ENCODE measurements at regions not wholly inside any gene's neighbourhood (a gene's known extent, or its start where the extent isn't known, plus 50 kb on each side); places are given as distances from the start of the nearest gene placed in this dataset.
"Not testable (repeated sequence)": the region's sequence is repeated elsewhere in the genome, so short reads cannot be mapped to it uniquely, and the experiment has no call there.

DNA sequence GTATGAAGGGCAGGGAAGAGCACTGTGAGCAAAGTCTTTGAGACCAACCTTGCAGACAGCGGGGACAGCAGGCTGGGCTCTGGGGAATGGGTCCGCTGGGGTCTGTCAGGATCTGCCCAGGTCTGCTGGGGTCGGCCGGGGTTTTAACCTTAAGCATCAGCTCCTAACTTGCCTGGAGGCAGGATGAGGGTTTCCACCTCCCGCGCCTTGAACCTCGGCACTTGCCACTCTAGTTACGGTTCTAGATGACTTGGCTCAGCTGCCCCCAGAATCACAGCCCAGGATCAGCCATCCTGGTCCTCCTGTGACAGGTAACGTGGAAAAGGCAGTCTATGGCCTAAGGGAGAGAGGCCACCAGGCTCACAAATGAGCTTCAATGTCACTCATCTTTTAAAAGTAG, 50.4 kb upstream of the CACUL1 start:
- no peak for DNase-seq (ENCODE audit: low read depth)

DNA sequence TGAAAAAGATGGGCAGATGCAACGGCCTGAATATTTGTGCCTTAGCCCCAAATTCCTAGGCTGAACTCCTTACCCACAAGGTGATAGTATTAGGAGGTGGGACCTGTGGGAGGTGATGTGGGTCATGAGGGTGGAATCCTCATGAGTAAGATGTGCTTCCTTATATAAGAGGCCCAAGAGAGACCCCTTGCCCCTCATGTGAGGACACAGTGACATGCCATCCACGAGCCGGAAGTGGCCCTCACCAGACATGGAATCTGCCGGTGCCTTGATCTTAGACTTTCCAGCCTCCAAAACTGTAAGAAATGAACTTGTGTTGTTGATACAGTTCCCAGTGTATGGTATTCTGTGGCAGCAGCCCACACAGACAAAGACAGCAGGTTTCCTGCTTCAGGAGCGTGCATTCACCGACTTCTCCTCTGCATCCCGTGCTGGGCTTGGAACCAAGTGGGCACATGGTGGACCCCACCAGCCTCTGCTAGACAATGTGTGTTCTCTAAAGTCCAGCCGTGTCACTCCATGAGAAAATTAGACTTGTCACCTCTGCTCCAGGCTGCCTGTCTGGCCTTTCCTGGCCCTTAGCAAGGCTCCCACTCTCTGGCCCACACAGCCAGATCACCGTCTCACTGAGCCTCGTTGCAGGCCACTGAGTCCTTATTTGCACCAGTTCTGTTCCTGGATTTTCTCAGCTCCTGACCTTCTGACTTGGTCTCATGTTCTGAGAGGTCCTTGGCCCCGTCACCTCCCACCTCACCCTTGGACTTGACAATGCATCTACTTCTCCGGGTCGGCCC, 52.9 kb upstream of the CACUL1 start:
- no peak for DNase-seq (ENCODE audit: low read depth)

DNA sequence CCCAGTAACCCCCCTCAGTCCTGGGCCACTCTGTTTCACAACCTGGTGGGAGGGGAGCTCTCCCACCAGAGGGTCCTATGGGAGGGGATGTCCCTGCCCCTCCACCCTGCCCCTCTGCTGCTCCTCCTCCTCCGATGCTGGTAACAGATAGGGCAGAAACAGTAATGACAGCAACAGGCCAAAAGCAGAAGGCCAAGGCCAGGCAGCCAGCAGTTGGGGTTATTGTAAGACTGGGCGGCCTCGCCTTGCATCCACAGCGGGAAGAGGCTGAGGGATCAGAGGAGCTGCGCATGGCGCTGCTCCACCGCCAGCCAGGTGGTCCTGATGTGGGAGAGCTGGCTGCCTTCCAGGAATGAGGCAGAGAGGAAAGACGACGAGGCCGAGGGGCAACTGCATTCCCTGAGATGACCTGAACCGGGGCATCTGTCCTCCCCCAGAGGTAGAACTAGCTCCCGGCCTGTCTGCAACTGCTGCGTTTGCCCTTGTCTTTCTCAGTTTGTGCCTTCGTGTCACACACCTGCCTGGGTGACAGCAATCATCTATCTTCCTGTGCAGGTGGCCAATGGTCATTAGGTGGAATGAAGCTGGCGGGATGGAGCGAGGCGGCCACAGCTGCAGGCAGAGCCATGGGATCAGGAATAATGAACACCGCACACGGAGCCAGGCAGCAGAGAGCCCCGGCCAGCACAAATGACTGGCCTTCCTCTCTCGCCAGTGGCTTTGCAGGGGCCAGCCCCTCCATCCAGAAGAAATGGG, 54.0 kb upstream of the CACUL1 start:
- DNase-seq (ENCODE audit: low read depth), result no peak

DNA sequence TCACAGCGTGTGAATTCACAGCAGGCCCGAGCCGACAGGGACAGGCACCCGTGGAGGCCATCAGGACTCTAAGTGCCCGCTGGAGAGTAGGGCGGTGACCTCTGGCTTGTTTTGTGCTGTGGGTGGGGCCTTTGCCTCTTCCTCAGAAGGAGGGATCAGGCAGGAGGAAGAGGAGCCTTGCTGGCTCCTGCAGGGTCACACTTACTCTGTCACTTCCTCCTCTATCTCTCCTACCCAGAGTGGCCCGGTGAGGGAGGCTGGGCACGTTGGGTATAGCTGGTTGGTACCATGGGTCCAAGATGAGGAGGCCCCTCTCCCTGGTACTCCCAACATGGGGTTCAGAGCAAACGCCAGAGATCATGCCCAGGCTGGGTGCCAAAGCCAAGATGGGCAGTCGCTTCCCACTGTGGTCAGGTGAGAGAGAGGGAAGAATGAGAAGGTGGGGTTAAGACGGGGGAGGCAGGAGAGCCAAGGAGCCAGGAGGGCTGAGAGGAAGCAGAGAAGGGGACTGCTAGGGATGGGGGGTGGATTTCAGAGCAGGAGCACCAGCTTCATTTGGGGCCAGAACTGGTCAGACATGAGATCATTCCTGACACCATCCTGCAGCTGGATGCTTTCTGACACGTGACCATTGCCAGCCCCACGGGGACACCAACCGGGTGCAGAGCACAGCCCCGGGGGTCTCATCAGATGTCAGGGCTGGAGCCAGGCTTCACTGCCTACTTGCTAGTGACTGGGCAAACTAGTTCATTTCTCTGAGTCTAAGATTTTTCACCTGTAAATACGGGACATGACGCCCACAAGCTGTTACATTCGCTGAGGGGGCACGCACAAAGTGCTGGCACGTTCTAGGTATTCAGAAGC, 54.8 kb upstream of the CACUL1 start:
- no peak for DNase-seq (ENCODE audit: low read depth)

DNA sequence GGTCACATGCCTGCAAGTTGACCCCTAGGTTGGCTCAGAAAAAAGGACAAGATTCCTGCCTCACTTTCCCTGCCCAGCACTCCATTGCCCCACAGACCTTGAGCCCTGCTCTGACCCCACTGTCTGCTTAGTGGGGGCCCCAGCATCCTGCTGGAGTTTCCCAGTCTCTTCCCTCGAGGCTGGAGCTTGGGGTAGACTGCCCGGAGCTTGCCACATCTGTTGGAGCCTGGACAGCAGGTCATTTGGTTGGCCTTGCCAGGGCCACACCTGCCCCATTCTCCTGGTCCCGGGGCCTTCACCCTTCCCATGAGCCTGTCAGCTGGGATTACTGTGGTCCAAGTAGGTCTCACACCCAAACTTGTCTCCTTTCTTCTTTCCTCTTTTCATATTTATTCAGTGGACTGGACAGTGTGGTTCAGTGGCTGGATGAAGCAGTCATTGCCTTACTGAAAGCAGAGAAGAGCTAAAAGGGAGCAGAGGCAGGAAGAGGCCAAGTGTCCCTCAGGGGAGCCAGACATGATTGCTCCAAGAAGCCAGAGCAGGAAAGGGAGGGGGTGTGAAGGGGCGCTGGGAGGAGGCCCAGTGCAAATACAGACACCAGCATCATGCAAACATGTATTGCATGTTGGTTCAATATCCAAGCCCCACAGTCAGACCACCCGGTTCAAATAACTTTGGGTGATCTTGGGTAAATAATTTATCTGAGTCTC, 56.2 kb upstream of the CACUL1 start:
- no peak for DNase-seq (ENCODE audit: low read depth)

DNA sequence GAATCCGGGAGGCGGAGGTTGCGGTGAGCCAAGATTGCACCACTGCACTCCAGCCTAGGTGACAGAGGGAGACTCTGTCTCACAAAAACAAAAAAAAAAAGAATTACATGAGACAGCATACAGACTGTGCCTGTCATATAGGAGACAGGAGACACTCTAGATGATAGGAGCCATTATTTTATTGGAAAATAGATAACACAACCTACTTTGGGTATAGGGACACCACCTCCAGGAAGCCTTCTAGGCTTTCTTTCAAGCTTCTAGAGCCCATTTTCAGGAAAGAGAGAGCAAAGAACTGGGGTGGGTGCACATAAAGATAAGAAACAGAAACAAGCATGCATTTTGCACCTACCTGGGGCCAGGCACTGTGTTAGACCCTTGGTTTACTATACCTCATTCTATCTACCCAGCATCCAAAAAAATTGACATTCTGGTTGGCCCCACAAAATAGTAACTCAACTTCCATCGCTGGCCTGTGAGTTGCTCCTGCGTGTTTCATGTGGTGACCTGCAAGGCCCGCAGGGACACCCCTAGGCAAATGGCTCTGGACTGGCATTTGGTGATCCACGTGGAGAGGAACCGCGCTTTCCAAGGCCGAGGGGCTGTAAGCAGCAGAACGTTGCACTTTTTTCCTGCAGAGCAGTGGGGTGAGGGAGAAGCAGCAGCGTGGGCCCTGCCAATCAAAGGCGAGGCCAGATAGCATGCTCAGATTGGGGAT, 57.1 kb upstream of the CACUL1 start:
- no peak for DNase-seq (ENCODE audit: low read depth)

DNA sequence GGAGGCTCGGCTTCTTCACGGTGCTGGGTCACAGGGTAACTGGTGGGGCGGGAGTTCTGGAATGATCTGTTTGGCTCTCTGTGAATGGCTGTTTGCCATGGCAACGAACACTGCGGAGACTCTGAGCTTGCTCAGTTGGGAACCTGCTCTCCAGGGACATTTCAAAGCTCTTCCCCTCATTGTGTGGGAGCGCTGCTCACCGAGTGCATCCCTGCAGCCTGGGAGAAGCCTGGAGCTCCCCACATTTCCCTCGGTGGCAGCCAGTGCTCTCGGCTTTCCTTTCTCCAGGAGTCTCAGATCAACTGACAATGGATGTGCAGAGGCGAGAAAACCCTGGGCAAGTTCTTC, 57.6 kb upstream of the CACUL1 start:
- no peak for DNase-seq (ENCODE audit: low read depth)

DNA sequence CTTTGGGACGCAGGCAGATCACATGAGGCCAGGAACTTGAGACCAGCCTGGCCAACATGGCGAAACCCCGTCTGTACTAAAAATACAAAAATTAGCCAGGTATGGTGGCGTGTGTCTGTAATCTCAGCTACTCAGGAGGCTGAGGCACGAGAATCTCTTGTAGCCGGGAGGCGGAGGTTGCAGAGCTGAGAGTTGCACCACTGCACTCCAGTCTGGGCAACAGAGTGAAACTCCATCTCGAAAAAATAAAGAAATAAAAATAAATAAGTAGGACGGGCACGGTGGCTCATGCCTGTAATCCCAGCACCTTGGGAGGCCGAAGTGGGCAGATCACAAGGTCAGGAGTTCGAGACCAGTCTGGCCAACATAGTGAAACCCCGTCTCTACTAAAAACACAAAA, 58.2 kb upstream of the CACUL1 start:
- not testable (repeated sequence) for DNase-seq (ENCODE audit: low read depth)

DNA sequence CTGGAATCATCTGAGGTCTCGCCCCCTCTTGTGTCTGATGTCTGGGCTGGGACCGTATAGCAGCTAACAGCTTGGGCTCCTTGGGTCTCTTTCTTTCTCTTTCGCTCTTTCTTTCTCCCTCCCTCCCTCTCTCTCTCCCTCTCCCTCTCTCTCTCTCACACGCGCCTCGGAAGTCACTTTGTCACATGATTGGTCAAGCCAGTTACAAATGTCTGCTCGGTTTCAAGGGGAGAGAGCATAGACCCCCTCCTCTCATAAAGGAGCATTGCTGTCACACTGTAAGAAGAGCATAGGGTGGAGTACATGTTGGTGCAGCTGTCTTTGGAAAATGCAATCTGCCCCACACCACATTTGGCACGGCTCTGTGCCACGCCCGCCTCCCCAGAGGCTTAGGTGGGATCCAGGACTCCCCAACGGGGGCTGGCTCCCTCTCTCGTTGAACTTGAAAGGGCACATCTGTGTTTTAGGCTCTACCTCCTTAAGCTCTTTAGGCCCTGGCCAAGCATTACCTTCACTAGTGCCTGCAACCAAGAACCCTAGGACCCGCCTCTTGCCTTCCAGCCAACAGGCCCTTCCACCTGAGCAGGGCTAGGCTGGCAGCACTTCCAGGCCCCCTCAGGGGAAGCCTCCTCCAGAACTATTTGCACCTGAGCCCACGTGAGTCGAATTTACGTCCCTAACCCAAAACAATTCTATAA, 61.9 kb upstream of the CACUL1 start:
- DNase-seq (ENCODE audit: low read depth), result no peak

DNA sequence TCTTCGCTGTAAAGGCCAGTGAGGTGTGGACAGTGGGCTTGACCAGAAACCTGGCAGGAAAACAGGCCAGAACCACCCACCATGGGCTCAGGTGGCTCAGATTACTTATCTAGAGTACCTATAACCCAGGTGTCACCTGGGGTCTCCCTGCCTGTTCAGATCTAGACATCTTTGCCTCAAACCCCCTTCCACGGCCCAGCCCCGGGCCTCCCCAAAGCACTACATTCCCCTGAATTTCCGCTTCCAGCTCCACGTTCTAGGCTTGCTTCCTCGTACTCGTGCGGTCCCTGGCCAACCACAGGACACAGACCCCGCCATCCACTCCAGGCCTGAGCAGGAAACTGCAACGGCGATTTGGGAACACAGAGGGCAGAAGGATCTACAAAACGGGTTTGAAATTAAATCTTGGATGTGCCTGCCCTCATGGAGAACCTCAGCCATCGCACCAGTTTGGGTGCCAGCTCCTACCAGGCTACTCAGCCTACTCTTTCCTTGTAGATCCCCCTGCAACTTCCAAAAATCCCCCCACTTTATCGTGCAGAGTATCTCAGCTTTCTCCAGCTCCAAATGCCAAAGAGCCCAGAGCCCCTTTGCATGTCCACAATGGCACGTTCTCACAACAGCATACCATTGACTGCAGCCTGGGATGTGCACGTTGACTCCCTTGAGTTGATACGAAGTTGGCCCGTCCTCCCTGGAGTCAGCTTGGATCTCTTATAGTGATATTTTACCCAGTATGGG, 62.7 kb upstream of the CACUL1 start:
- DNase-seq (ENCODE audit: low read depth), result no peak

DNA sequence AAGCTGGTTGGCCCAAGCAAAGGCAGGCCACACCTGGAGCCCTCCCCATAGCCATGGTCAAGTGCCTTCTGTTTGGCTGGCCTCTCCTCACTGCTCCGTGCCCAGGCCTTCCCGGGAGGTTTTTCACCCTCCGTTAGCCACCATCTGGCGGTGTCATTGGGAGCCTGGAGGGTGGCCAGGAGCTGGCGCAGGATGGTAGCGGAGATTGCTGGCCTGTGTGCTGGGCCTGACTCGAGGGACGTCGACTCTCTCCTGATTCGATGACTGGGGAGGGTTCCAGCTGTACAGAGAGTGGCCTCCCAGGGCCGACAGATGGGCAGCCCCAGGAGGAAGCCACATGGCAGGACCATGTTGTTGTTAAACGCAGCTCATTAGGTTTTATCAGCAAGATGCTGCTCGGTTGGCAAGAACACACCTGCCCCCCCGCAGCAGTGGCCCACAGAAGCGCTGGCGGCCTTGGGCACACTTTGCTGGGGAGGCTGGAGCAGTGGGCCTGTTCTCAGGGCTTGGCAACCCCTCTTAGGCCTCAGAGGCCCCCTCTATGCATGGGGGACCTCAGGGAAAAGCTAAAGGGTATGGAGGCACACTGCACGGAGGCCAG, 64.0 kb upstream of the CACUL1 start:
- no peak for DNase-seq (ENCODE audit: low read depth)

DNA sequence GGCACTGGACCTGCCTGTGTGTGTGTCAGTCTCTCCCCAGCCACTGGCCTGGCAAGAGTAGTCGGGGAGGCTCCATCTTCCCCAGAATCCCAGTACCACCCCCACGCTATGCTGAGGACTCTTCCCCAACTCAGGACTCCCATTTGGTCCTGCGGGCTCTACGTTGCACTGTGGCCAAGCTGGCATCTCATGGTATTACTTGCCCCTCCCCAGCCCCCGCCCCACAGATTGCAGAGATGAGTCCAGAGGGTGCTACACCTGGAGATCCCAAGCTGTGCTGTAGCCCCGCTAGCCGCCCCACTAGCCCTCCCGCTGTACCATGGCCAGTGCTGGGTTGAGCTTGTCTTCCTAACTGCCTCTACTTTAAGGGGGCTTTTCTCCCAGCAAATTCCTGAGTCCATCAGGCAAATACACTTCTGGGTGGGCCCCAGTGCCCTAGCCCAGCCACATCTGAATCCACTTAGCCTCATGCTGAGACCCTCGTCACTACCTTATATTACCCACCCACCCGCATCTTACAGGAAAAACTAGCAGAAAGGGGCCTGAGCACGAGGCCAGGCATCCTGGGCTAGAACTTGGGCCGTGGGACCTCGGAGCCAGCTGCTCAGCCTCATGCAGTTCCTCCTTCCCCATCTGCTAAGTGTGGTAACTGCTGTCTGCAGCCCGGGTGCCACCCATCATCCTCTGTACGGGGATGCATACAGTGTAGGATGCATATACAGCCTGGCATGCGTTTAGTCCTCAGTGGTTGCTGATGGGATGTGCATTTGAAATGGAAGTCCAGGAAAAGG, 65.8 kb upstream of the CACUL1 start:
- no peak for DNase-seq (ENCODE audit: low read depth)

DNA sequence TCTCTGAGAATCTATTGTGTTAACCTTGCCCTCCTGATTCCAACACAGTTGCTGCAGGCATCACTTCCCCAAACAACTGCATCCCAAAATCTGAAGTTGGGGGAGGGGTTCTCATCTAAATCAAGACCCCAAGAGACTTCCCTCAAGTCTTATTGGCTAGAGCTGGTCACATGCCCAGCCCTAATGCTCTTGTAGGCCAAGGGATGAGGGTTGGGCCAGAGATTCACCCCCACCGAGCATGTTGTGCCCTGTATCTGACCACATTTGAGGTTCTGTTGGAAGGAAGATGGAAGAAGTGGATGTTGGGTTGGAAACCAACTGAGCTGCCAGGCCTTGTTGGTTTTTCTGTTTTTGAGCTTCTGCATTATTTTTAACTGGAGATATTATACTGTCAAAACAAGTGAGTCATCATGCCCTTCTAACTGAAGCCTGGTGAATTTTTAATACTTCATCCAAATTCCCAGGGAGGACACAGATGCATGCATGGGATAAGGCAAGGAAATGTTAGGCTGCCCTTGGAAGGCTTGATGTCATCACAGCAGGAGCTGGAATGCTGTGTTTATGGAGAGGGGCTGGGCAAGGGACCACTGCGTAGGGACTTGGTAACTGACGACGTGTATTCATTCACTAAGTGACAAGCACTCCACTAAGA, 68.6 kb upstream of the CACUL1 start:
- peak; percentile 16 for DNase-seq (ENCODE audit: low read depth)

DNA sequence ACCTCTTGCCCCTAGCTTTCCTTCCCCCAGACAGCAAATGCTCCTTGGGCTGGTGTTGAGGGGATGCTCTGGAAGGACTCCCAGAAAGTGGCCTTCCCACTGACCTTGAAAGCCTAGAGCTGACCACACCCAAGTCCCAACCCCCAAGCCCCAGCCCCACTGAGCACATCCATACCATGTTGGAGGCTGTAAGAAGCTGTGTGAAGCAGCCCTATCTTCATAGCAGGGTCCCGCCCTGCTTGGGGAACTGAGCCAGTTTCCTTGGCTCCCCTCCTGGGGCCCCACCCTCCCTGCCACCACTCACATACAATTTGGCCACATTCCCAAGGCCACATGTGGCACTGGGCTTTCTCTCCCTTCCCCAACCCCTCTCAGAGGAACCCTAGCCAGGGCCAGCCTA, 72.3 kb upstream of the CACUL1 start:
- DNase-seq (ENCODE audit: low read depth), result no peak

DNA sequence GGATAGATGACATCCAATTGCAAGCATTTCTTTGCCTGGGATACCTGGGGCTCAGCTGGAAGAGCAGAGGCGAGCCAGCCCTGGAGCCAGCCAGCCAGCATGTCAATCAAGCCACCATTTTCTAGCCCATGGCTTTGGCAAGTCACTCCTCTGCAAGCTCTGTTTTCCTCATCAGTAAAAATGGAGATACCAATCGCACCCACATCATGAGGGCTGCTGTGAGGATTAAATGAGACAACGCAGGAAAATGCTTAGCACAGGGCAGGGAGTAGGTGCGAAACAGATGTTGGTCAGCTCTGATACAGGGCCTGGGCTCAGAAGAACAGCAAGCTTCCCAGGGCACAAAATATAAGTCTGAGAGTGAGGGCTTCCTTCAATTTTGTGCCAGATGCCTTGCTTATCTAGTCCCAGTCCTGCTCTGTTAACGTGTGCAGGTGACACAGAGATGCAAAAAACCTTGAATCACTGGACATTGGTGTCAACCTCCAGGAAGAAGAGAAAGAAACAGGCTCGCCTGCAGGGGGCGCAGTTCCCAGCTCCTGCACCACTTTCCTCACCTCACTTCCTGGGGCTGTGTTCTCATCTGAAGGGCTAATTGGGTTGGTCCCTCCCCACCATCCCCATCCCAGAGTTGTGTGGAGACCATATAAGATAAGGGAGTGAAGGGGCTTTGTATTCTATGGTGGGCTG, 72.8 kb upstream of the CACUL1 start:
- DNase-seq (ENCODE audit: low read depth), result no peak

DNA sequence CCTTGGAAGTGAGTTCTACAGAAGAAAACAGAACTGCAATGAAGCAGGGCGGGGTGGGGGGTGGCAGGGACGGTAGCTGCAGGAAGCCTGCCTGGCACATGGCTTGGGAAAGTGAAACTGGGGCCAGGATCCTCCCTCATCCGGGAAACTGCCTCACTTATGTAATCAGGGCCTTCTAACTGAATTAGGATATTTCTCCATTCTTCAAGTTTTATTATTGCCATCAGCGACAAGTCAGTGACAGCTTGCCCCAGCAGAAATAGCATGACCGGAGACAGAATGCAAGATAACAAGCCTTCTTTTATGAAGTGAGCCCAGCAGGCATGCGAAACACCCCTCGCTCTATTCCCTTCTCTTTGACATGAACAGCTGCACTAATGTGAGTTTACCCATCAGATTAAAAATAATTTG, 77.5 kb upstream of the CACUL1 start:
- no peak for DNase-seq (ENCODE audit: low read depth)

DNA sequence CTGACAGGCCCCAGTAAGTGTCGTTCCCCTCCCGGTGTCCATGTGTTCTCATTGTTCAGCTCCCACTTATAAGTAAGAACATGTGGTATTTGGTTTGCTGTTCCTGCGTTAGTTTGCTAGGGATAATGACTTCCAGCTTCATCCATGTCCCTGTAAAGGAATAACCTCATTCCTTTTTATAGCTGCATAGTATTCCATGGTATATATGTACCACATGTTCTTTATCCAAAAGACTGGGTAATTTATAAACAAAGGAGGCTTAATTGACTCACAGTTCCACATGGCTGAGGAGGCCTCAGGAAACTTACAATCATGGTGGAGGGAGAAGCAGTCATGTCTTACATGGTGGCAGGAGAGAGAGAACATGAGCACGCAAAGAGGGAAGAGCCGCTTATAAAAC, 79.6 kb upstream of the CACUL1 start:
- DNase-seq (ENCODE audit: low read depth), result not testable (repeated sequence)

All from renal cortical epithelial cell (primary cell).